SK-N-SH treated with all-trans-retinoic acid at 6 μM for 48 hours (cell line): ENCODE measurements at regions not wholly inside any gene's neighbourhood (a gene's known extent, or its start where the extent isn't known, plus 50 kb on each side); places are given as distances from the start of the nearest gene placed in this dataset.

Source experiments
- BACH2 ChIP-seq: fragments of 250-450 bp; sonication (Bioruptor Pico); IDR thresholded peaks from 2 replicates; pipeline ENCODE4 v1.9.0; 2021; ENCODE audit warnings: mild to moderate bottlenecking, borderline replicate concordance
- CSDC2 ChIP-seq: fragments of 250-450 bp; sonication (Bioruptor Pico); IDR thresholded peaks from 2 replicates; pipeline ENCODE4 v1.5.0; 2020; ENCODE audit warnings: mild to moderate bottlenecking, moderate library complexity
- ESRRG ChIP-seq: fragments of 250-450 bp; sonication (Bioruptor Pico); IDR thresholded peaks from 2 replicates; pipeline ENCODE4 v1.6.1; 2021; ENCODE audit warnings: mild to moderate bottlenecking
- OSR1 ChIP-seq: fragments of 250-450 bp; sonication (Bioruptor Pico); IDR thresholded peaks from 2 replicates; pipeline ENCODE4 v1.8.0; 2022; ENCODE audit warnings: moderate library complexity, mild to moderate bottlenecking, inconsistent platforms
- PPARA ChIP-seq: fragments of 250-450 bp; sonication (Bioruptor Pico); IDR thresholded peaks from 2 replicates; pipeline ENCODE4 v1.5.0; 2020; ENCODE audit warnings: mild to moderate bottlenecking, borderline replicate concordance
- SNAI2 ChIP-seq: fragments of 250-450 bp; sonication (Bioruptor Pico); IDR thresholded peaks from 2 replicates; pipeline ENCODE4 v1.5.0; 2020; ENCODE audit warnings: mild to moderate bottlenecking, moderate library complexity
- ZC3H10 ChIP-seq: fragments of 250-450 bp; sonication (Bioruptor Pico); IDR thresholded peaks from 2 replicates; pipeline ENCODE4 v1.5.1; 2021; ENCODE audit warnings: mild to moderate bottlenecking, moderate library complexity
- ZFP3 ChIP-seq: fragments of 250-450 bp; sonication (Bioruptor Pico); IDR thresholded peaks from 2 replicates; pipeline ENCODE4 v1.5.0; 2020; ENCODE audit warnings: mild to moderate bottlenecking, moderate library complexity
- ZNF8 ChIP-seq: fragments of 450-650 bp; formaldehyde crosslinking; IDR thresholded peaks from 2 replicates; pipeline ENCODE4 v1.5.0; 2020; ENCODE audit warnings: mild to moderate bottlenecking, moderate library complexity
- TF ChIP-seq, protein P1 (sequence below): fragments of 250-450 bp; sonication (Bioruptor Pico); IDR thresholded peaks from 2 replicates; pipeline ENCODE4 v1.5.0; 2020; ENCODE audit warnings: mild to moderate bottlenecking, moderate library complexity
- TF ChIP-seq, protein P2 (sequence below): fragments of 250-450 bp; sonication (Bioruptor Pico); IDR thresholded peaks from 2 replicates; pipeline ENCODE4 v1.8.0; 2020; ENCODE audit warnings: mild to moderate bottlenecking, moderate library complexity, borderline replicate concordance
- TF ChIP-seq, protein P3 (sequence below): fragments of 250-450 bp; sonication (Bioruptor Pico); IDR thresholded peaks from 2 replicates; pipeline ENCODE4 v1.5.1; 2020; ENCODE audit warnings: low read depth, mild to moderate bottlenecking, moderate library complexity
- TF ChIP-seq, protein P4 (sequence below): fragments of 250-450 bp; sonication (Bioruptor Pico); IDR thresholded peaks from 2 replicates; pipeline ENCODE4 v1.8.0; 2021; ENCODE audit warnings: low read depth, mild to moderate bottlenecking, moderate library complexity, borderline replicate concordance

DNA sequence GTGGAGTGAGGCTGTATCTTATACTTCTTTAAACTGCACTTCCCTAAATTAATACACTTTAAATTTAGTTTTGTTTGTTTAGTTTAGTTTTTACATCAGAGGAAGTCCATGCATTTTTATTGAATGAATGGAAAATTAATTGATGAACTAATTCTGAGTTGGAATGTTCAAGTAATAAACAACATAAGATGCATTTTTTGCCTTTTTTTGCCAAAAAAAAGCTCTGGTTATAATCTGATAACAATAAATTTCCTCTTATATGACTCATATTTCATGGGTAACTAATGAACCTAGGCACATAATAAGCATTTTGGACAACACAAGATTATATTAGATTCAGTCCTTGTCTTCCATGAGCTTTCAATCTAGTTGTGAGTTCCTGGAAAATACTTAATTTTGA lies 323.1 kb downstream of the CENPW start:
- TF ChIP-seq ESRRG, result no peak
- TF ChIP-seq OSR1, result no peak
- TF ChIP-seq, protein P1, sequence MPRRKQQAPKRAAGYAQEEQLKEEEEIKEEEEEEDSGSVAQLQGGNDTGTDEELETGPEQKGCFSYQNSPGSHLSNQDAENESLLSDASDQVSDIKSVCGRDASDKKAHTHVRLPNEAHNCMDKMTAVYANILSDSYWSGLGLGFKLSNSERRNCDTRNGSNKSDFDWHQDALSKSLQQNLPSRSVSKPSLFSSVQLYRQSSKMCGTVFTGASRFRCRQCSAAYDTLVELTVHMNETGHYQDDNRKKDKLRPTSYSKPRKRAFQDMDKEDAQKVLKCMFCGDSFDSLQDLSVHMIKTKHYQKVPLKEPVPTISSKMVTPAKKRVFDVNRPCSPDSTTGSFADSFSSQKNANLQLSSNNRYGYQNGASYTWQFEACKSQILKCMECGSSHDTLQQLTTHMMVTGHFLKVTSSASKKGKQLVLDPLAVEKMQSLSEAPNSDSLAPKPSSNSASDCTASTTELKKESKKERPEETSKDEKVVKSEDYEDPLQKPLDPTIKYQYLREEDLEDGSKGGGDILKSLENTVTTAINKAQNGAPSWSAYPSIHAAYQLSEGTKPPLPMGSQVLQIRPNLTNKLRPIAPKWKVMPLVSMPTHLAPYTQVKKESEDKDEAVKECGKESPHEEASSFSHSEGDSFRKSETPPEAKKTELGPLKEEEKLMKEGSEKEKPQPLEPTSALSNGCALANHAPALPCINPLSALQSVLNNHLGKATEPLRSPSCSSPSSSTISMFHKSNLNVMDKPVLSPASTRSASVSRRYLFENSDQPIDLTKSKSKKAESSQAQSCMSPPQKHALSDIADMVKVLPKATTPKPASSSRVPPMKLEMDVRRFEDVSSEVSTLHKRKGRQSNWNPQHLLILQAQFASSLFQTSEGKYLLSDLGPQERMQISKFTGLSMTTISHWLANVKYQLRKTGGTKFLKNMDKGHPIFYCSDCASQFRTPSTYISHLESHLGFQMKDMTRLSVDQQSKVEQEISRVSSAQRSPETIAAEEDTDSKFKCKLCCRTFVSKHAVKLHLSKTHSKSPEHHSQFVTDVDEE (CRISPR knock-in tag), result no peak
- TF ChIP-seq, protein P2, sequence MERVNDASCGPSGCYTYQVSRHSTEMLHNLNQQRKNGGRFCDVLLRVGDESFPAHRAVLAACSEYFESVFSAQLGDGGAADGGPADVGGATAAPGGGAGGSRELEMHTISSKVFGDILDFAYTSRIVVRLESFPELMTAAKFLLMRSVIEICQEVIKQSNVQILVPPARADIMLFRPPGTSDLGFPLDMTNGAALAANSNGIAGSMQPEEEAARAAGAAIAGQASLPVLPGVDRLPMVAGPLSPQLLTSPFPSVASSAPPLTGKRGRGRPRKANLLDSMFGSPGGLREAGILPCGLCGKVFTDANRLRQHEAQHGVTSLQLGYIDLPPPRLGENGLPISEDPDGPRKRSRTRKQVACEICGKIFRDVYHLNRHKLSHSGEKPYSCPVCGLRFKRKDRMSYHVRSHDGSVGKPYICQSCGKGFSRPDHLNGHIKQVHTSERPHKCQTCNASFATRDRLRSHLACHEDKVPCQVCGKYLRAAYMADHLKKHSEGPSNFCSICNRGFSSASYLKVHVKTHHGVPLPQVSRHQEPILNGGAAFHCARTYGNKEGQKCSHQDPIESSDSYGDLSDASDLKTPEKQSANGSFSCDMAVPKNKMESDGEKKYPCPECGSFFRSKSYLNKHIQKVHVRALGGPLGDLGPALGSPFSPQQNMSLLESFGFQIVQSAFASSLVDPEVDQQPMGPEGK (CRISPR knock-in tag), result no peak
- TF ChIP-seq BACH2 (CRISPR knock-in tag), result no peak
- TF ChIP-seq SNAI2 (CRISPR knock-in tag), result no peak
- TF ChIP-seq, protein P3, sequence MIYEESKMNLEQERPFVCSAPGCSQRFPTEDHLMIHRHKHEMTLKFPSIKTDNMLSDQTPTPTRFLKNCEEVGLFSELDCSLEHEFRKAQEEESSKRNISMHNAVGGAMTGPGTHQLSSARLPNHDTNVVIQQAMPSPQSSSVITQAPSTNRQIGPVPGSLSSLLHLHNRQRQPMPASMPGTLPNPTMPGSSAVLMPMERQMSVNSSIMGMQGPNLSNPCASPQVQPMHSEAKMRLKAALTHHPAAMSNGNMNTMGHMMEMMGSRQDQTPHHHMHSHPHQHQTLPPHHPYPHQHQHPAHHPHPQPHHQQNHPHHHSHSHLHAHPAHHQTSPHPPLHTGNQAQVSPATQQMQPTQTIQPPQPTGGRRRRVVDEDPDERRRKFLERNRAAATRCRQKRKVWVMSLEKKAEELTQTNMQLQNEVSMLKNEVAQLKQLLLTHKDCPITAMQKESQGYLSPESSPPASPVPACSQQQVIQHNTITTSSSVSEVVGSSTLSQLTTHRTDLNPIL (CRISPR knock-in tag), result no peak
- TF ChIP-seq ZC3H10 (CRISPR knock-in tag), result no peak
- no peak for TF ChIP-seq ZNF8 (CRISPR knock-in tag)
- TF ChIP-seq PPARA (CRISPR knock-in tag), result no peak
- TF ChIP-seq, protein P4, sequence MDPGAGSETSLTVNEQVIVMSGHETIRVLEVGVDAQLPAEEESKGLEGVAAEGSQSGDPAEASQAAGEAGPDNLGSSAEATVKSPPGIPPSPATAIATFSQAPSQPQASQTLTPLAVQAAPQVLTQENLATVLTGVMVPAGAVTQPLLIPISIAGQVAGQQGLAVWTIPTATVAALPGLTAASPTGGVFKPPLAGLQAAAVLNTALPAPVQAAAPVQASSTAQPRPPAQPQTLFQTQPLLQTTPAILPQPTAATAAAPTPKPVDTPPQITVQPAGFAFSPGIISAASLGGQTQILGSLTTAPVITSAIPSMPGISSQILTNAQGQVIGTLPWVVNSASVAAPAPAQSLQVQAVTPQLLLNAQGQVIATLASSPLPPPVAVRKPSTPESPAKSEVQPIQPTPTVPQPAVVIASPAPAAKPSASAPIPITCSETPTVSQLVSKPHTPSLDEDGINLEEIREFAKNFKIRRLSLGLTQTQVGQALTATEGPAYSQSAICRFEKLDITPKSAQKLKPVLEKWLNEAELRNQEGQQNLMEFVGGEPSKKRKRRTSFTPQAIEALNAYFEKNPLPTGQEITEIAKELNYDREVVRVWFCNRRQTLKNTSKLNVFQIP (CRISPR knock-in tag), result no peak
- TF ChIP-seq ZFP3 (CRISPR knock-in tag), result no peak
- no peak for TF ChIP-seq CSDC2 (CRISPR knock-in tag)
